HL-60 (cell line): ENCODE measurements at regions not wholly inside any gene's neighbourhood (a gene's known extent, or its start where the extent isn't known, plus 50 kb on each side); places are given as distances from the start of the nearest gene placed in this dataset.

Experiments
- DNase-seq, 2 experiments: peaks; one replicate each; pipeline ENCODE4 v3.0.0-alpha.2; 2010 to 2020; ENCODE audit warnings: low read depth in 1 of 2, low spot score in 1 of 2
- H3K27ac ChIP-seq: fragments of 250-450 bp; sonication (Bioruptor Pico); replicated peaks from 2 replicates; pipeline ENCODE4 v1.5.1; 2020; ENCODE audit warnings: mild to moderate bottlenecking, moderate library complexity
- H3K27me3 ChIP-seq: fragments of 250-450 bp; sonication (Bioruptor Pico); 2 replicates; pipeline ENCODE4 v1.5.1; 2021; ENCODE audit warnings: mild to moderate bottlenecking, moderate library complexity; ENCODE audit not compliant: insufficient read depth, poor library complexity, severe bottlenecking
- H3K4me3 ChIP-seq: replicated peaks from 2 replicates; pipeline ENCODE4 v1.5.1; 2011; ENCODE audit warnings: mild to moderate bottlenecking, control low read depth, low read length; ENCODE audit not compliant: insufficient read depth
- GABPA ChIP-seq: IDR thresholded peaks from 2 replicates; pipeline ENCODE4 v1.6.1; 2012; ENCODE audit warnings: low read depth
- POLR2AphosphoS5 ChIP-seq: IDR thresholded peaks from 2 replicates; pipeline ENCODE4 v1.6.1; 2012; ENCODE audit warnings: low read depth
- SPI1 ChIP-seq: IDR thresholded peaks from 2 replicates; pipeline ENCODE4 v1.6.1; 2012; ENCODE audit warnings: low read depth, mild to moderate bottlenecking, borderline replicate concordance
- TF ChIP-seq, protein P1 (sequence below): IDR thresholded peaks from one replicate; pipeline ENCODE4 v1.5.1; 2011; ENCODE audit warnings: low read length, control low read depth, inconsistent platforms; ENCODE audit not compliant: insufficient read depth
- TF ChIP-seq, protein P2 (sequence below): IDR thresholded peaks from 2 replicates; pipeline ENCODE4 v1.6.1; 2012; ENCODE audit warnings: low read depth; ENCODE audit not compliant: insufficient replicate concordance

DNA sequence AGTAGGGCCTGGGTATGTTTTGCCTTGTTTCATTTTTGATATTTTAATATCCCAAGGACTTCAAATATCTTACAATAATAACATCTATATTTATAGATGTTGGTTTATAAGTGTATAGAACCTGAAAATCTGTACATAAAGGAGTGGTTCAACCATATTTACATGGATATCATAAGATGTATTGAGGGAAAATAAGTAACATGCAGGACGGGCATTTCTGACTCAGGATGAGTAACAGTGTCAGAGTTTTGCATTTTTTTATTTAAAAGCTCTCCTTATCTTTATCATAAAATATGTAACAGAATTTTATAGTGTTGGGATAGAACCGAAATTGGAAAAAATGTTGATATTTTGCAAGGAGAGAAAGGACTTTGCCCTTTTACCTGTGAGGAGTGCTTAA is 1438.7 kb downstream of the REEP3 start:
- no peaks in the 10 kb centered on the region for H3K27me3 ChIP-seq
- no peak overlapping the region for H3K4me3 ChIP-seq
- TF ChIP-seq POLR2AphosphoS5: no peak
- TF ChIP-seq, protein P1, sequence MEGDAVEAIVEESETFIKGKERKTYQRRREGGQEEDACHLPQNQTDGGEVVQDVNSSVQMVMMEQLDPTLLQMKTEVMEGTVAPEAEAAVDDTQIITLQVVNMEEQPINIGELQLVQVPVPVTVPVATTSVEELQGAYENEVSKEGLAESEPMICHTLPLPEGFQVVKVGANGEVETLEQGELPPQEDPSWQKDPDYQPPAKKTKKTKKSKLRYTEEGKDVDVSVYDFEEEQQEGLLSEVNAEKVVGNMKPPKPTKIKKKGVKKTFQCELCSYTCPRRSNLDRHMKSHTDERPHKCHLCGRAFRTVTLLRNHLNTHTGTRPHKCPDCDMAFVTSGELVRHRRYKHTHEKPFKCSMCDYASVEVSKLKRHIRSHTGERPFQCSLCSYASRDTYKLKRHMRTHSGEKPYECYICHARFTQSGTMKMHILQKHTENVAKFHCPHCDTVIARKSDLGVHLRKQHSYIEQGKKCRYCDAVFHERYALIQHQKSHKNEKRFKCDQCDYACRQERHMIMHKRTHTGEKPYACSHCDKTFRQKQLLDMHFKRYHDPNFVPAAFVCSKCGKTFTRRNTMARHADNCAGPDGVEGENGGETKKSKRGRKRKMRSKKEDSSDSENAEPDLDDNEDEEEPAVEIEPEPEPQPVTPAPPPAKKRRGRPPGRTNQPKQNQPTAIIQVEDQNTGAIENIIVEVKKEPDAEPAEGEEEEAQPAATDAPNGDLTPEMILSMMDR: no peak
- TF ChIP-seq, protein P2, sequence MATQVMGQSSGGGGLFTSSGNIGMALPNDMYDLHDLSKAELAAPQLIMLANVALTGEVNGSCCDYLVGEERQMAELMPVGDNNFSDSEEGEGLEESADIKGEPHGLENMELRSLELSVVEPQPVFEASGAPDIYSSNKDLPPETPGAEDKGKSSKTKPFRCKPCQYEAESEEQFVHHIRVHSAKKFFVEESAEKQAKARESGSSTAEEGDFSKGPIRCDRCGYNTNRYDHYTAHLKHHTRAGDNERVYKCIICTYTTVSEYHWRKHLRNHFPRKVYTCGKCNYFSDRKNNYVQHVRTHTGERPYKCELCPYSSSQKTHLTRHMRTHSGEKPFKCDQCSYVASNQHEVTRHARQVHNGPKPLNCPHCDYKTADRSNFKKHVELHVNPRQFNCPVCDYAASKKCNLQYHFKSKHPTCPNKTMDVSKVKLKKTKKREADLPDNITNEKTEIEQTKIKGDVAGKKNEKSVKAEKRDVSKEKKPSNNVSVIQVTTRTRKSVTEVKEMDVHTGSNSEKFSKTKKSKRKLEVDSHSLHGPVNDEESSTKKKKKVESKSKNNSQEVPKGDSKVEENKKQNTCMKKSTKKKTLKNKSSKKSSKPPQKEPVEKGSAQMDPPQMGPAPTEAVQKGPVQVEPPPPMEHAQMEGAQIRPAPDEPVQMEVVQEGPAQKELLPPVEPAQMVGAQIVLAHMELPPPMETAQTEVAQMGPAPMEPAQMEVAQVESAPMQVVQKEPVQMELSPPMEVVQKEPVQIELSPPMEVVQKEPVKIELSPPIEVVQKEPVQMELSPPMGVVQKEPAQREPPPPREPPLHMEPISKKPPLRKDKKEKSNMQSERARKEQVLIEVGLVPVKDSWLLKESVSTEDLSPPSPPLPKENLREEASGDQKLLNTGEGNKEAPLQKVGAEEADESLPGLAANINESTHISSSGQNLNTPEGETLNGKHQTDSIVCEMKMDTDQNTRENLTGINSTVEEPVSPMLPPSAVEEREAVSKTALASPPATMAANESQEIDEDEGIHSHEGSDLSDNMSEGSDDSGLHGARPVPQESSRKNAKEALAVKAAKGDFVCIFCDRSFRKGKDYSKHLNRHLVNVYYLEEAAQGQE: no peak
- TF ChIP-seq GABPA: no peak
- TF ChIP-seq SPI1: no peak
- no peak overlapping the region for H3K27ac ChIP-seq
- no peak for DNase-seq

DNA sequence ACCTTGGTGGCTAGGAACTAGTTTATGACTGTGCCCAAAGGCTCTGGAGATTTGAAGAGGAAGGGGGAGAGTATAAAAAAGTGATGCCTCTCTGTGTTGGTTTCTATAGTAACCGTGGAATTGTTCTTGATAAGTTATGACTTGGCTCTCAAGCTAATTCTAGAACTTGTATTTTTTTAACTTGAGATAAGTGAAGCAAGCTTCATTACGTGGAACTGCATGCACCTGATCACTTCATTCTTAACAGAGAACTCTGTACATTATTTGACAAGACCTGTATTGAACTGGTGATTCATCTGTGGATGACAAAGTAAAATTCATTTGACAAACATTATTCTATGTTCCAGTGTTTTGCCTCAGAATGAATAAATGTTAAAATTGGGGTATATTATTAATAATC is 1452.2 kb downstream of the REEP3 start:
- no peak overlapping the region for H3K4me3 ChIP-seq
- no peaks in the 10 kb centered on the region for H3K27me3 ChIP-seq
- TF ChIP-seq POLR2AphosphoS5 (no peak), SPI1 (no peak), GABPA (no peak)
- TF ChIP-seq, protein P1: no peak
- TF ChIP-seq, protein P2: no peak
- no peak for DNase-seq
- no peak overlapping the region for H3K27ac ChIP-seq

DNA sequence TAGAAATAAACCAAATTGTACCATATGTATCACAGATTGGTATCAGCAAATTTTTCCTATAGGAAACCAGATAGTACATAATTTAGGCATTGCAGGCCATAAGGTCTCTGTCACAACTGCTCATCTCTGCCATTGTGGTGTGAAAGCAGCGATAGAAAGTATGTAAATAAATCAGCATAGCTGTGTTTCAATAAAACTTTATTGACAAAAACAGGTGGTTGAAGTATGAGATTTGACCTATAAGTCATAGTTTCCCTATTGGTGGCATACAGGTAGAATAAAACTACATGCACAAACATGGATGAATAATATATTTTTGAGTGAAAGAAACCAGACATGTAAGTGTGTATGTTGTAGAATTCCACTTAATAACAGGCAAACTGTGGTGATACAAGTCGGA is 1454.9 kb downstream of the REEP3 start:
- TF ChIP-seq GABPA: no peak
- TF ChIP-seq, protein P2: no peak
- no peak for TF ChIP-seq POLR2AphosphoS5
- TF ChIP-seq, protein P1: no peak
- TF ChIP-seq SPI1: no peak
- H3K27me3 ChIP-seq: no peaks in the 10 kb centered on the region
- no peak for DNase-seq
- H3K27ac ChIP-seq: no peak overlapping the region
- H3K4me3 ChIP-seq: no peak overlapping the region
